ENCODE measurements at regions not wholly inside any gene's neighbourhood (a gene's known extent, or its start where the extent isn't known, plus 50 kb on each side); places are given as distances from the start of the nearest gene placed in this dataset.

DNA sequence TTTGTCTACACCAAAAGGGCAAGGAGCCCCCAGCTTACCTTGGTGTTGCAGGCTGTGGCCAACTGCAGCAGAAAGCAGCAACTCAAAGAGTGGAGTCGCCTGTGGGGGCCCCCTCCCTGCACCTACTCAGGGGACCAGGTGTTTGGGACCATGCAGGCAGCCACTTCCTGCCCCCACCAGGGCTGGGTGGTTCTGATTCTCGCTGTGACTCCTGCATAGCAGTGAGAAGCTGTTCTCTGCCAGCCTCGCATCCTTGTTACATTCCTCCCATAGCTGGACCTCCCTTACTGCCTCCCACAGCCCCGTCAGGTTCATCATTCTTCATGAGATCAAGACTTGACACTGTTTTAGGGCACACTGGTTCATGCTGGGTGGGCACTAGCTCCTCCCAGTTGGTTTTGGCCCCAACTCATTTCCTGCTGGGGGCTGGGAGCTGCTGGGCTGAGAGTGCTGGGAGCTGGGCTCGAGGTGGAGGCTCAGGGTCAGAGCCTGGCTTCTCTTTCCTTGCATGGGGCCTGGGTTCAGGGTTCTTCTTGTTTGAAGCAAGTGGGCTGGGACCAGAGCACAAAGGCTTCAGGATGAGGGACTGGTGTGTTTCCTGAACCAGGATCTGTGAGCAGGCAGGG, 146.9 kb upstream of the C1orf174 start:
- no peaks in the 10 kb centered on the region; the same call in 1 of the 2 replicates for H3K27me3 ChIP-seq (ENCODE audit: control insufficient read depth, insufficient read depth, low read length)
- no peak overlapping the region for H3K27ac ChIP-seq (ENCODE audit: low read depth, low read length)
- H3K4me1 ChIP-seq (ENCODE audit: control insufficient read depth, insufficient read depth, low read length), result peaks cover 9% of the 10 kb centered on the region; the same call in 1 of the 2 replicates
- H3K9me3 ChIP-seq (ENCODE audit: control insufficient read depth, insufficient read depth, low read depth, low read length), result no peaks in the 10 kb centered on the region
- H3K9ac ChIP-seq (ENCODE audit: low read length), result no peak overlapping the region
- no peak overlapping the region for H3K4me3 ChIP-seq (ENCODE audit: low read depth, low read length)
- no peaks in the 10 kb centered on the region for H3K36me3 ChIP-seq (ENCODE audit: control insufficient read depth, insufficient read depth, low read length)

DNA sequence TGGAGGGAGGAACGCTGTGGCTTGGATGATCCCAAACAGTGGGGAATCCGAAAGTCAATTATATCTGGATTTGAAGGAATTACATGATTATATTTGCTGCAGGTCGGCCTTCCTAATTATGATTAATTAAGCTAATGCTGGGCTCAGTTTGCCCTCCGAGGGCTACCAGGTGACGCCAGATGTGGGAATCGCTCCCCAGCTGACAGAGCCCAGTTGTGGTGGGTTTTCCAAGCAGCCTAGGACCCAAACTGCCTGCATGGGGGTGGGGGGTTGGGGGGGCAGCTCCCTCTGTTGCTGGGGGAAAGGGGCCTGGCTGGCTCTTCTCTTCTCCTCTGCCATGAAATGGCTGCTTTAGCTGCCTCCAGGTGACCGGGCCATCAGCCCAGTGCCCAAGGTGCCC, 147.6 kb upstream of the C1orf174 start:
- Histone ChIP-seq H3K36me3 (ENCODE audit: control insufficient read depth, insufficient read depth, low read length) (no peaks in the 10 kb centered on the region), H3K4me3 (ENCODE audit: low read depth, low read length) (no peak overlapping the region), H3K4me1 (ENCODE audit: control insufficient read depth, insufficient read depth, low read length) (peaks cover 9% of the 10 kb centered on the region; the same call in 1 of the 2 replicates), H3K9me3 (ENCODE audit: control insufficient read depth, insufficient read depth, low read depth, low read length) (no peaks in the 10 kb centered on the region), H3K27me3 (ENCODE audit: control insufficient read depth, insufficient read depth, low read length) (no peaks in the 10 kb centered on the region; the same call in 1 of the 2 replicates), H3K27ac (ENCODE audit: low read depth, low read length) (no peak overlapping the region), H3K9ac (ENCODE audit: low read length) (no peak overlapping the region)

DNA sequence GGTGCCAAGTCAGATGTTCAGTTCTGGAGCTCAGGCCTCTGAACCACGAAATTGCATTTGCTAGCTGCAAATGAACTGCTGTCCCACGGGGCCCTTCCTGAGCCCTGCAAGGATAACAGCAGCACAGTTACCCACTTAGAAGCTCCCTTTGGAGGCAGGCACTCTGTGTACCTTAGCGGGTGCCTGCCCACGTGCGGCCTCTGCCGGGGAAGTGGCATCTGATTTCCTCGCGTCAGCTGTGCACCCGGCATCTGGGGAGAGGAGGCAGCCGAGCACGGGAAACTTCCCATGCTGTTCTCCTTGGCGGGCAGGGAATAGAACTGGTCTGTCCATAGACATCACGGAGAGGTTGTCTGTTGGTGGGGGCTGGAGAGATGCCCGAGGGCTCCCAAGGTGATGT, 148.0 kb upstream of the C1orf174 start:
- Histone ChIP-seq H3K4me1 (ENCODE audit: control insufficient read depth, insufficient read depth, low read length) (peaks cover 9% of the 10 kb centered on the region; the same call in 1 of the 2 replicates), H3K27ac (ENCODE audit: low read depth, low read length) (no peak overlapping the region)

DNA sequence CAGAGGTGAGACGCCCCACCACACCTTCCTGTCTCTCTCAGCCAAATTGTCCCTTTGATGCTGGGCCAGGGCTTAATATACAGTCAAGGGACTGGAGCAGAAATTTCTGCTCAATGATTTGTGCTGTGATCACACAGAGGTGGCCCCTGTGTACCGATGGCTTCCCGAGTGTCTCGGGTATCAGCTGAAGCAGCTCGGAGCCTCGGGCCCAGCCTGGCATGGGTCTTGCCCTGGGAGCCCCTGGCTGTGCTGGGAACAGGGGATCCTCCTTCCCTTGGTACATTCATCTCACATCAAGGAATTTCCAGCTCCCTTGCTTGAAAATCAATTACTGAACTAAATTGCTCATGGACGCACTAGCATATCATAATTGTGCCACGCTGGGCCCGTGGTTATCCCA, 148.8 kb upstream of the C1orf174 start:
- peaks cover 9% of the 10 kb centered on the region; the same call in 1 of the 2 replicates for H3K4me1 ChIP-seq (ENCODE audit: control insufficient read depth, insufficient read depth, low read length)
- no peak overlapping the region for H3K4me3 ChIP-seq (ENCODE audit: low read depth, low read length)
- no peaks in the 10 kb centered on the region for H3K27me3 ChIP-seq (ENCODE audit: control insufficient read depth, insufficient read depth, low read length)
- H3K27ac ChIP-seq (ENCODE audit: low read depth, low read length), result no peak overlapping the region
- H3K36me3 ChIP-seq (ENCODE audit: control insufficient read depth, insufficient read depth, low read length), result no peaks in the 10 kb centered on the region
- H3K9ac ChIP-seq (ENCODE audit: low read length), result no peak overlapping the region
- H3K9me3 ChIP-seq (ENCODE audit: control insufficient read depth, insufficient read depth, low read depth, low read length), result no peaks in the 10 kb centered on the region

More for the DNA sequence above, 148.0 kb upstream of the C1orf174 start:
- Histone ChIP-seq H3K27me3 (ENCODE audit: control insufficient read depth, insufficient read depth, low read length) (no peaks in the 10 kb centered on the region; the same call in 1 of the 2 replicates), H3K36me3 (ENCODE audit: control insufficient read depth, insufficient read depth, low read length) (no peaks in the 10 kb centered on the region), H3K9me3 (ENCODE audit: control insufficient read depth, insufficient read depth, low read depth, low read length) (no peaks in the 10 kb centered on the region), H3K9ac (ENCODE audit: low read length) (no peak overlapping the region), H3K4me3 (ENCODE audit: low read depth, low read length) (no peak overlapping the region)

DNA sequence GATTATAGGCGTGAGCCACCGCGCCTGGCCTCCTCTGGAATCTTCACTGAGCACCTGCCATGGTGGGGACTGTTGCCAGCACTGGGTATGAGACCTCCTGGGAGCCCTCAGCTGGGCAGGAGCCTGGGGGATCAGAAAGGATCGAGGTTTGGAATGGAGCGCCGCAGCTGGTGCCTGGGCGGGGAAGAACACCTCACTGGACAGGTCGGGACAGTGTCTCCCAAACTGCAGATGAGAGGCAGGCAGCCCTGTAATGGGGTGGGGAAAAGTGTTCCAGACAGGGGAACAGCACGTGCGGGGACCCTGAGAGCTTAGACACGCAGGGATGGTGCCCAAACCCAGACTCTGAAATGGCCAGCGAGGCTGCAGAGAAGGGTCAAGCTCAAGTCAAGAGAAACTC, 150.9 kb upstream of the C1orf174 start:
- no peaks in the 10 kb centered on the region for H3K36me3 ChIP-seq (ENCODE audit: control insufficient read depth, insufficient read depth, low read length)
- no peaks in the 10 kb centered on the region for H3K27me3 ChIP-seq (ENCODE audit: control insufficient read depth, insufficient read depth, low read length)
- no peak overlapping the region for H3K9ac ChIP-seq (ENCODE audit: low read length)
- H3K27ac ChIP-seq (ENCODE audit: low read depth, low read length), result no peak overlapping the region
- no peak overlapping the region for H3K4me3 ChIP-seq (ENCODE audit: low read depth, low read length)
- H3K9me3 ChIP-seq (ENCODE audit: control insufficient read depth, insufficient read depth, low read depth, low read length), result no peaks in the 10 kb centered on the region
- H3K4me1 ChIP-seq (ENCODE audit: control insufficient read depth, insufficient read depth, low read length), result peaks cover 9% of the 10 kb centered on the region; the same call in 1 of the 2 replicates

DNA sequence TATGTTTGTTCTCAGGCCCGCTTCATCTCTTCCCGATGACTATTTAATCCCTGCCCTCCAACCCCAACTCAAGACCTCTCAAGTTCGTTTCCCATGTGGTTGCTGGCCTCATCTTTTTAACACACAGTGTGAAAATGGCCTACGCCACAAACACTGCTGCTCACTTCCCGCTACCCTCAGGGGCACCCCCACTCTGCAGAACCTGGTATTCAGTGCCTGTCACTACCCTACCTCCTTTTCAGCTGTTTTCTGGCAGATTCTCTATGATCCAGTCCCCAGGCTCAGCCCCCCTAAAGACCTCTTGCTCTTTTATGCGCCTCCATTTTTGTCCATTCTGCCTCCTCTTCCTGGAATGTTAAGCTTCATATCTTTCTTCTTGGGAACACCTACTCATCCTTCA, 152.6 kb upstream of the C1orf174 start:
- H3K9ac ChIP-seq (ENCODE audit: low read length), result no peak overlapping the region
- H3K27ac ChIP-seq (ENCODE audit: low read depth, low read length), result no peak overlapping the region
- no peaks in the 10 kb centered on the region for H3K4me1 ChIP-seq (ENCODE audit: control insufficient read depth, insufficient read depth, low read length)
- no peaks in the 10 kb centered on the region for H3K36me3 ChIP-seq (ENCODE audit: control insufficient read depth, insufficient read depth, low read length)
- no peak overlapping the region for H3K4me3 ChIP-seq (ENCODE audit: low read depth, low read length)
- H3K9me3 ChIP-seq (ENCODE audit: control insufficient read depth, insufficient read depth, low read depth, low read length), result no peaks in the 10 kb centered on the region
- H3K27me3 ChIP-seq (ENCODE audit: control insufficient read depth, insufficient read depth, low read length), result no peaks in the 10 kb centered on the region

DNA sequence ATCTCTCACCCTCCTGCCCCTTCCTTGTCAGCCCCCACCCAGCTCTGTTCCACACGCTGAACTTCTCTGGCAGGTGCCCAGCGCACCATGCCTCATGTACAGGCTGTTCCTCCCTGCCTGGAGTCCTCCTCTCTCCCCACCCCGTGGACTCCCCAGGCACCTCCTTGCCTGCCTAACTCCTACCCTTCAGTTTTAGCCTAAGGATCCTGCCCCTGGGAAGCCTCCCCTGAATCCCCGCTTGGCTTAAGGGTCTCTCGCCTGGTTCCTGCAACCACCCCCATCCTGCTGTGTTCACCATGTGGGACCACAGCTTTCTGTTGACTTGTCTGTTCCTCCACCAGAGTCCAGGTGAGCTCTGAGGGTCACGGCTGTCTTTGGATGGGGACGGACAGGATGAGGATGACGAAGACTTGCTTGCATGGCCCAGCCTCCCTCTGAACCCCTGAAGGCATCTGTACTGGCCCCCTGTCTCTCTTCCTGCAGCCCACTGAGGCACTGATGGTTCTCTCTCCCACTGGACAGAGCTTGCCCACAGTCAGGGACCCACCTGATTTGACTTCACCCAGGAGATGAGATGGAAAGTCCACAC, 153.2 kb upstream of the C1orf174 start:
- H3K4me1 ChIP-seq (ENCODE audit: control insufficient read depth, insufficient read depth, low read length), result no peaks in the 10 kb centered on the region
- no peaks in the 10 kb centered on the region for H3K27me3 ChIP-seq (ENCODE audit: control insufficient read depth, insufficient read depth, low read length)
- no peak overlapping the region for H3K9ac ChIP-seq (ENCODE audit: low read length)
- no peaks in the 10 kb centered on the region for H3K36me3 ChIP-seq (ENCODE audit: control insufficient read depth, insufficient read depth, low read length)
- H3K27ac ChIP-seq (ENCODE audit: low read depth, low read length), result no peak overlapping the region
- H3K4me3 ChIP-seq (ENCODE audit: low read depth, low read length), result no peak overlapping the region
- no peaks in the 10 kb centered on the region for H3K9me3 ChIP-seq (ENCODE audit: control insufficient read depth, insufficient read depth, low read depth, low read length)

GRCh38 chr1:4053774-4054173, 153.7 kb upstream of the C1orf174 start:
- Histone ChIP-seq H3K36me3 (ENCODE audit: control insufficient read depth, insufficient read depth, low read length) (no peaks in the 10 kb centered on the region), H3K9me3 (ENCODE audit: control insufficient read depth, insufficient read depth, low read depth, low read length) (no peaks in the 10 kb centered on the region), H3K9ac (ENCODE audit: low read length) (no peak overlapping the region), H3K4me1 (ENCODE audit: control insufficient read depth, insufficient read depth, low read length) (no peaks in the 10 kb centered on the region), H3K27me3 (ENCODE audit: control insufficient read depth, insufficient read depth, low read length) (no peaks in the 10 kb centered on the region), H3K4me3 (ENCODE audit: low read depth, low read length) (no peak overlapping the region), H3K27ac (ENCODE audit: low read depth, low read length) (no peak overlapping the region)

- Histone ChIP-seq H3K9me3 (ENCODE audit: control insufficient read depth, insufficient read depth, low read depth, low read length) (no peaks in the 10 kb centered on the region), H3K27ac (ENCODE audit: low read depth, low read length) (no peak overlapping the region), H3K4me3 (ENCODE audit: low read depth, low read length) (no peak overlapping the region), H3K27me3 (ENCODE audit: control insufficient read depth, insufficient read depth, low read length) (no peaks in the 10 kb centered on the region), H3K36me3 (ENCODE audit: control insufficient read depth, insufficient read depth, low read length) (no peaks in the 10 kb centered on the region), H3K9ac (ENCODE audit: low read length) (no peak overlapping the region), H3K4me1 (ENCODE audit: control insufficient read depth, insufficient read depth, low read length) (no peaks in the 10 kb centered on the region)
Observed at GRCh38 chr1:4055294-4055967, 155.4 kb upstream of the C1orf174 start.

DNA sequence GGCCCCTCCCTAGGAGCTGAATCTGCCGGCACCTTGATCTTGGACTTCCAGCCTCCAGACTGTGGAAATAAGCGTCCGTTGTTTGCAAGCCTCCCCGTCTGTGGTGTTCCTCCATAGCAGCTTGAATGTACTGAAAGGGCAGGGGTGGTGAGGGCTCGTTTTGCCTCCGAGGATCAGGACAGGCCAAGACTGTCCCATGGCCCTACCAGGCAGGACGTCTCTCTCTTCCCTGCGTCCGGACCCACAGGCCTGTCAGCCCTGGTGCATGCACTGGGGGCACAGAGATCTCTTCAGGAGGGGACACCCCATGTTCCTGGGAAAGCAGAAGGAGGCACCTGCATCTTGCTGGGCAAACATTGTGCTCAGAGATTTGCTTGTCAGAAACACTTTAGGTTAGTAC, 156.3 kb upstream of the C1orf174 start:
- H3K27ac ChIP-seq (ENCODE audit: low read depth, low read length), result no peak overlapping the region
- no peaks in the 10 kb centered on the region for H3K9me3 ChIP-seq (ENCODE audit: control insufficient read depth, insufficient read depth, low read depth, low read length)
- H3K4me3 ChIP-seq (ENCODE audit: low read depth, low read length), result no peak overlapping the region
- no peaks in the 10 kb centered on the region for H3K36me3 ChIP-seq (ENCODE audit: control insufficient read depth, insufficient read depth, low read length)
- no peak overlapping the region for H3K9ac ChIP-seq (ENCODE audit: low read length)
- H3K27me3 ChIP-seq (ENCODE audit: control insufficient read depth, insufficient read depth, low read length), result no peaks in the 10 kb centered on the region
- H3K4me1 ChIP-seq (ENCODE audit: control insufficient read depth, insufficient read depth, low read length), result peaks cover 3% of the 10 kb centered on the region; the same call in 1 of the 2 replicates

DNA sequence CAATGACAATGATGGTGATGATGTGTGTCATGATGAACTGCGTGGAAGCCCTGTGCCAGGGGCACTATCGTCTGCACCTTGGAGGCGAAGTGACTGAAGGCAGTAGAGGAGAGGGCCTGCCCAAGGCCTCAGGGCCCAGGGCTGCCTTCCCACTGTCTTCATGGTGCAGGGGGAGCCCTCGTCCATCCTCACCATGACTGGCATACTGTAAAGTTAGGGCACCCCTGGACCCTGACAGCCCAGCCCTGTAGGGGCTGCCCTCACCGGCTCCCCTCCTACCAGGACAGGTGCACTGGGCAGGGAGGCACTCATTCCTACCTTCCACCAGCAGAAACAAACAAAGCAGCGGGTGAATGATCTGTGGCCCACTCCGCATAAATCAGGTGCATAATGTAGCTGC, 156.9 kb upstream of the C1orf174 start:
- H3K9ac ChIP-seq (ENCODE audit: low read length), result no peak overlapping the region
- H3K36me3 ChIP-seq (ENCODE audit: control insufficient read depth, insufficient read depth, low read length), result no peaks in the 10 kb centered on the region
- peaks cover 3% of the 10 kb centered on the region; the same call in 1 of the 2 replicates for H3K4me1 ChIP-seq (ENCODE audit: control insufficient read depth, insufficient read depth, low read length)
- H3K27ac ChIP-seq (ENCODE audit: low read depth, low read length), result no peak overlapping the region
- no peak overlapping the region for H3K4me3 ChIP-seq (ENCODE audit: low read depth, low read length)
- H3K9me3 ChIP-seq (ENCODE audit: control insufficient read depth, insufficient read depth, low read depth, low read length), result no peaks in the 10 kb centered on the region
- H3K27me3 ChIP-seq (ENCODE audit: control insufficient read depth, insufficient read depth, low read length), result no peaks in the 10 kb centered on the region

Data from HUES6 (cell line).